ENCODE measurements at regions not wholly inside any gene's neighbourhood (a gene's known extent, or its start where the extent isn't known, plus 50 kb on each side); places are given as distances from the start of the nearest gene placed in this dataset.
"Not testable (repeated sequence)": the region's sequence is repeated elsewhere in the genome, so short reads cannot be mapped to it uniquely, and the experiment has no call there.

GRCh38 chr11:67880594-67881196 is 123.2 kb downstream of the UNC93B1 start:
- H3K4me3 ChIP-seq (ENCODE audit: low read depth, low read length); DNase-seq (ENCODE audit: low read depth): not testable (repeated sequence)

DNA sequence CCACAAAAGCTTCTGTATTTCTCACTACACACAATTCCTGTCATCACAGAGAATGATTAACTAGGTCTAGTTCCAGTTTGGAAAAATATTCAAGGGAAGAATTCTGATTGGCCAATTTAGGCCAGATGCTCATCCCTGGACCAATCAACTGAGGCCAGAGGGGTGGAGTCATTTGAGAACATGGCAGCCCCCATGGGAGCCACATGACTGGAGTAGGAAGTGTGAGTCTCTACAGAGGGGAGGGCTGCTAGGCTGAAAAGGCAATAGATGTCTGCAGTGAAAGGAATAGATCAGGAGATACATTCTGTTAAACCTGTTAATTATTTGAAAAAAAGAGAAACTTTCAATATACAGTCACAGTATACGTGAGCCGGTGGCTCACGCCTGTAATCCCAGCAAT is 125.2 kb downstream of the UNC93B1 start:
- not testable (repeated sequence) for H3K4me3 ChIP-seq (ENCODE audit: low read depth, low read length); DNase-seq (ENCODE audit: low read depth)

- H3K4me3 ChIP-seq (ENCODE audit: low read depth, low read length); DNase-seq (ENCODE audit: low read depth): not testable (repeated sequence)
Measured at GRCh38 chr11:67877316-67877715, 126.6 kb downstream of the UNC93B1 start.

DNA sequence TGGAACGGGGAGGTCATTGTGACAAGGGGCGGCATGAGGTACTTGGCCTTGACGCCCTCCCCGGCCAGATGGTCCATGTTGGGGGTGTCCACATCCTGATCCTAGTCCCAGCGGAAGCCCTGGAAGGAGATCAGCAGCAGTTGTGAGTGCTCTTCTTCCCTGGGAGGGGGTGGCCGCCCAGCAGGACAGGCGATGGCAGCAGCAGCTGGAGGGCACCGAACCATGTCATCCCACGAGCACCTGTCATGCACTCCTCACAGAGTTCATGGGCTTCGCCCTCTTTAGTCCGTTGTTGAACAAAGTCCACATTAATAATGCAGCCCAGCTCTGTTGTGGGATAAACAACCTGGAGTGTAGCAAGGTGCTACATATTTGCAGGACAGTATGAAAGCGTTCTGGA is 130.7 kb downstream of the UNC93B1 start:
- not testable (repeated sequence) for DNase-seq (ENCODE audit: low read depth); H3K4me3 ChIP-seq (ENCODE audit: low read depth, low read length)

DNA sequence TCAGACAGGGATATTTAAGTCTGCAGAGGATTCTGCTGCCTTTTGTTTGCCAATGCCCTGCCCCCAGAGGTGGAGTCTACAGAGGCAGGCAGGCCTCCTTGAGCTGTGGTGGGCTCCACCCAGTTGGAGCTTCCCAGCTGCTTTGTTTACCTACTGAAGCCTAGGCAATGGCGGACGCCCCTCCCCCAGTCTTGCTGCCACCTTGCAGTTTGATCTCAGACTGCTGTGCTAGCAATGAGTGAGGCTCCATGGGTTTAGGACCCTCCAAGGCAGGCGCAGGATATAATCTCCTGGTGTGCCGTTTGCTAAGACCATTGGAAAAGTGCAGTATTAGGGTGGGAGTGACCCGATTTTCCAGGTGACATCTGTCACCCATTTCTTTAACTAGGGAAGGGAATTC is 132.7 kb downstream of the UNC93B1 start:
- DNase-seq (ENCODE audit: low read depth); H3K4me3 ChIP-seq (ENCODE audit: low read depth, low read length): not testable (repeated sequence)

DNA sequence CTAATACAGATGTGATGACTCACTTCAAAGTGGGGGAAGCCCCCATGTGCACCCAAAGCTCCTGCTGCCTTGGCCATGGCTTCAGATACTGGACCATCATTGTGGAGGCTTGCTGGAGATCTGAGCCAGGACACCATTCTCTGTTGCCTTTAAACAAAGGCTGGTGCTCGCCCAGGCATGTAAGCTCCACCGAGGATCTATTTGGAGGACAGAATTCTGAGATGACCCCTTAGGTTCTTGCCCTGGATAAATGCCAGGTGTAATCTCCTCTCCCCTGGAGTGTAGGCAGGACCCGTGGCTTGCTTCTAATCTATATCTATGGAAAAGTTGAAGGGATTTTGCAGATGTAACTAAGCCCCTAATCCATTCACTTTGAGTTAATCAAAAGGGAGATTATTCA is 141.0 kb downstream of the UNC93B1 start:
- not testable (repeated sequence) for H3K4me3 ChIP-seq (ENCODE audit: low read depth, low read length); DNase-seq (ENCODE audit: low read depth)

DNA sequence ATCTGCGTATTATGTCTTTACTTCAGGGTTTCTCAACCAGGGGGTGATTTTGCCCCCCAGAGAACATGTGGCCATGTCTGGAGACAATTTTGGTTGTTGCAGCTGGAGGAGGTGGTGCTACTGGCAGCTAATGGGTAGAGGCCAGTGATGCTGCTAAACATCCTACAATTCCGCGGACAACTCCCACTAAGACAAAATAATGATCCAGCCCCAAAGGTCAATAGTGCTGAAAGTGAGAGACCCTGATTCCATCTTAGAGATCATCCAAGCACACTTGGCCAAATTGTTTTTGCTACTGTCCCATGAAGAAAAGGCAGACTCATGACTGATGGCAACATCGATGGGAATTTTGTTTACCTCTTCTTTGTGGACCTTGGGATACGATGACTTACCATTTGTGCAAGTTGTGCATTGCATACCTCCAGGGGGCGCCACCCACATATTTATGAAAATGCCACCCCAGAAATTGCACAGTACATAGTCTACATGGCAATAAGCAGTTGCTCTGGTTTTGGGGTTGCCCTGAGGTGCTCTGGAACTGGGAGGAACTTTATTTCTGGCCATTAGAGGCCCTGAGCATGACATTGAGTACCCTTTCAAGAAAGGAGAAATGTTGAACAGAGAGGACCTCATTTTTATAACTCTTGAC is 144.3 kb downstream of the UNC93B1 start:
- DNase-seq (ENCODE audit: low read depth), result peak; percentile 29
- H3K4me3 ChIP-seq (ENCODE audit: low read depth, low read length), result not testable (repeated sequence)

GRCh38 chr11:67850747-67851146 is 153.2 kb downstream of the UNC93B1 start:
- not testable (repeated sequence) for DNase-seq (ENCODE audit: low read depth); H3K4me3 ChIP-seq (ENCODE audit: low read depth, low read length)

DNA sequence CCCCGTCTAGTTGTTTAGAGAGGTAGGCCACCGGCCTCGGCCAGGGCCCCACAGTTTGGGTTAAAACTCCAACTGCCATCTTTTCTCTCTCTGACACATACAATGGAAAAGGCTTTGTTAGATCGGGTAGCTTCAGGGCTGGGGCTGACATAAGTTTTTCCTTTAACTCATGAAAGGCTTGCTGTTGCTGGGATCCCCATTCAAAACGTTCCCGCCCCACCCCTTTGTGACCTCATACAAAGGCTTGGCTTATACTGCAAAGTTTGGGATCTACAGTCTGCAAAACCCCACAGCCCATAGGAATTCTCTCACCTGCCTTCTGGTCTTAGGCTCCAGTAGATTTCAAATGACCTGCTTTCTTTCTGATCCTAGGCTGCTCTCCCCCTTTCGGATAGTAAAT is 154.1 kb downstream of the UNC93B1 start:
- DNase-seq (ENCODE audit: low read depth); H3K4me3 ChIP-seq (ENCODE audit: low read depth, low read length): not testable (repeated sequence)

DNA sequence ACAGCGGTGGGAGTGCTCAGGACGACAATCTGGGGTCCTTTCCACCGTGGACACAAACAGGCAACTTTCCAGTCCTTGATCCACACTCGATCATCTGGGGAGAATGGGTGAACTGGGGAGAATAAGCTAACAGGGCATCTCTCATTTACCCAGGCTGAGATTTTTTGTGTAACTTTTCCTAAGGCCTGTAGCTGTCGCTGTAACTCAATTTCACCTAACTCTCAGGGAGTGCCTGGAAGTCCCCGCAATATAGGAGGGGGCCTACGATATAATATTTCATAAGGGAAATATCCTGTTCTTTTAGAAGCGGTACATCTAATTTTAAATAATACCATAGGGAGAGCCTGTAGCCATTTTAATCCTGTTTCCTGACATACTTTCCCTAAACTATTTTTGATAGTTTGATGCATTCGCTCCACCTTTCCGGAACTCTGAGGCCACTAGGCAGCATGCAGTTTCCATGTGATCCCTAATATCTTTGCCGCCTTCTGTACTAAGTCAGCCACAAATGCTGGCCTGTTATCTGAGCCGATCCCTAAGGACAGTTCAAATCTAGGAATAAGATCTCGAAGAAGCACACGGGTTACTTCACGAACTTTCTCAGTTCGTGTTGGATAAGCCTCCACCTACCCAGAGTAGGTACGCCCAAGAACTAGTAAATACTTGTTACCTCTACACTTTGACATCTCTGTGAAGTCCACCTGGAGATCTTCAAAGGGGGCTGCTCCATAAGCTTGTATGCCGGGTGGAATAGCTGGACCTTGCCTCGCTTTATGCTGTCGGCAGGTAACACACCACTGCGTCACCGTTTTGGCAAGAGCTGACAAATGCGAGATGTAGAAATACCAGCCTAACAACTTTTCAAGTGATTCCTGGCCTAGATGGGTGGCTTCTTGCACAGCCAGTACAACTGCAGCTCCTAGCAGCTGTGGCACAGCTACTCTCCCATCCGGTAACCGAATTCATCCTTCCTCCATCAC is 155.7 kb downstream of the UNC93B1 start:
- TF ChIP-seq, protein P1, sequence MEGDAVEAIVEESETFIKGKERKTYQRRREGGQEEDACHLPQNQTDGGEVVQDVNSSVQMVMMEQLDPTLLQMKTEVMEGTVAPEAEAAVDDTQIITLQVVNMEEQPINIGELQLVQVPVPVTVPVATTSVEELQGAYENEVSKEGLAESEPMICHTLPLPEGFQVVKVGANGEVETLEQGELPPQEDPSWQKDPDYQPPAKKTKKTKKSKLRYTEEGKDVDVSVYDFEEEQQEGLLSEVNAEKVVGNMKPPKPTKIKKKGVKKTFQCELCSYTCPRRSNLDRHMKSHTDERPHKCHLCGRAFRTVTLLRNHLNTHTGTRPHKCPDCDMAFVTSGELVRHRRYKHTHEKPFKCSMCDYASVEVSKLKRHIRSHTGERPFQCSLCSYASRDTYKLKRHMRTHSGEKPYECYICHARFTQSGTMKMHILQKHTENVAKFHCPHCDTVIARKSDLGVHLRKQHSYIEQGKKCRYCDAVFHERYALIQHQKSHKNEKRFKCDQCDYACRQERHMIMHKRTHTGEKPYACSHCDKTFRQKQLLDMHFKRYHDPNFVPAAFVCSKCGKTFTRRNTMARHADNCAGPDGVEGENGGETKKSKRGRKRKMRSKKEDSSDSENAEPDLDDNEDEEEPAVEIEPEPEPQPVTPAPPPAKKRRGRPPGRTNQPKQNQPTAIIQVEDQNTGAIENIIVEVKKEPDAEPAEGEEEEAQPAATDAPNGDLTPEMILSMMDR (IDR thresholded peaks at IDR 0.05; ENCODE audit: insufficient read depth, low read length), result peak; percentile 30
- H3K4me3 ChIP-seq (ENCODE audit: low read depth, low read length); DNase-seq (ENCODE audit: low read depth): not testable (repeated sequence)

GRCh38 chr11:67846303-67846702 is 157.6 kb downstream of the UNC93B1 start:
- H3K4me3 ChIP-seq (ENCODE audit: low read depth, low read length), result not testable (repeated sequence)
- DNase-seq (ENCODE audit: low read depth), result peak; percentile 2

GRCh38 chr11:67845296-67845695 is 158.6 kb downstream of the UNC93B1 start:
- not testable (repeated sequence) for DNase-seq (ENCODE audit: low read depth); H3K4me3 ChIP-seq (ENCODE audit: low read depth, low read length)

DNA sequence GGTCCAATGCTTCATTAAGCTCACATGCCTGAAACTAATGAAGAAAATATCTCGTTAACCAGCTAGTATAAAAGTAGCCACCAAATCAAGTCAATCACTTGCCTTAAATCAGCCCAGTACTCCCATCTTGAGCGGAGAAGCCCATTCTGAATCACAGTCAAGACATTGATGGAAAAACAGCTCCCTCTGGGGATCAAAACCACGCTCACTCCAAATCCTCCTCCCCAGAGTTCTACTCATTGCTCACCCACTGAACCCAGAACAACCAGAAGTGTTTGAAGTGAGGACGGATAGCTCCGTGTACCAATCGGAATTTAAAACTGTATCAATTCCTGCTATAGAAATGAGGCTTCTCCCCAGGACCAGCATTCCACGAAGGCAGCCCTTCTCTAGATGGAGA is 163.3 kb downstream of the UNC93B1 start:
- H3K4me3 ChIP-seq (ENCODE audit: low read depth, low read length); DNase-seq (ENCODE audit: low read depth): not testable (repeated sequence)

DNA sequence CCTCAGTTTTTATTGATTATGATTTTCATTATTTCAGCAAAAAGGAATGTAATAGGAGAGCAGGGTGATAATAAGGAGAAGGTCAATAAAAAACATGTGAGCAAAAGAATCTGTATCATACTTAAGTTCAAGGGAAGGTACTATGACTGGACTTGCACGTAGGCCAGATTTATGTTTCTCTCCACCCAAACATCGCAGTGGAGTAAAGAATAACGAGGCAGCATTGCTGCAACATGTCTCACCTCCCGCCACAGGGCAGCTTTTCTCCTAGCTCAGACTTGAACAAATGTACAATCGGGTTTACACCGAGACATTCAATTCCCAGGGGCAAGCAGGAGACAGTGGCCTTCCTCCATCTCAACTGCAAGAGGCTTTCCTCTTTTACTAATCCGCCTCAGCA is 155.7 kb upstream of the ALDH3B2 start:
- not testable (repeated sequence) for H3K4me3 ChIP-seq (ENCODE audit: low read depth, low read length)

DNA sequence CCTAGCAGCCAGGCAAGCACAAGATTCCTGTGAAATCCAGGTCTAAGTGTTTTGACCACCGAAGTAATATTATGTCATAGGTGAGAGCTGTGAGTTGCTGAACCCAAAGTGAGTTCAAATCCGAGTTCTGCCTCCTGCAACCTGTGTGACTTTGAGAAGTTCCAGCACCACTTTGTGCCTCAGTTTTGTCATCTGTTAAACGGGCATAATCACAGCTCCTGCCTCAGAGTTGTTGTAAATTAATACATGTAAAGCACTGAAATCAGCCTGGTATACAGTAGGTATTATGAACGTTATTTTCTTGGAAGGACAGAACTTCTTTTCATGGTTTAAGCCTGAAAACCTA is 152.5 kb upstream of the ALDH3B2 start:
- not testable (repeated sequence) for H3K4me3 ChIP-seq (ENCODE audit: low read depth, low read length); DNase-seq (ENCODE audit: low read depth)

More for the DNA sequence above, 155.7 kb upstream of the ALDH3B2 start:
- not testable (repeated sequence) for DNase-seq (ENCODE audit: low read depth)

All from fibroblast of the aortic adventitia (primary cell).